Left ventricle myocardium superior (tissue), 1 donor: ENCODE measurements at regions not wholly inside any gene's neighbourhood (a gene's known extent, or its start where the extent isn't known, plus 50 kb on each side); places are given as distances from the start of the nearest gene placed in this dataset.
A peak's percentile ranks its signal among the peaks of the same experiment; 100 is the strongest.
"Not testable (repeated sequence)": the region's sequence is repeated elsewhere in the genome, so short reads cannot be mapped to it uniquely, and the experiment has no call there.

Experiments
- ATAC-seq: fragments of 200-7000 bp; cut with Tn5 transposase; one replicate; pipeline ENCODE4 v1.9.1; 2020; ENCODE audit warnings: mild to moderate bottlenecking, moderate library complexity
- DNase-seq: peaks from one replicate; pipeline ENCODE4 v3.0.0-alpha.2; 2020
- intact Hi-C: fragments of 100-400 bp; cut with micrococcal nuclease; formaldehyde crosslinking; loops from one replicate; pipeline ENCODE4 v1.11.0; 2022
- donor health status: DM: no; HTN: yes; CAD: no; lungs with severe emphysema.

DNA sequence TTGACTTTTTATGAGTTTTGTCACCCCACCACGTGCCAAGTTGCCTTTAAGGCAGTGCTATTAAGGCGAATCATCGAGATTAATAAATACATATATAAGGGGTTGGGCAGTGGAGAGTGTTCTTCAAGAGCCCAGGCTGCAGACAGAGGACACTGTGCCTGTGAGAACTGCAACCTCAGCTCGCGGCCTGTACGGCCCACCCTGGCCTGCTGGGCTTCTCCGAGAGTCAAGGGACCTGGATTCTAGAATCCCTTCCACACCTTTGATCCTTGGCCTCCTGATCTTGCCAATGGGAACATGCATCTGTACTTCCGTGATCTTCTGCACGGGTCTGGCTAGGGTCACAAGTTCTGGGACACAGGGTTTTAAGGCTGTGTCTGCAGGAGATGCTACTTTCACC lies 54.5 kb downstream of the IRX5 start:
- intact Hi-C loops = no loop called here
- ATAC-seq = no peak
- no peak for DNase-seq

DNA sequence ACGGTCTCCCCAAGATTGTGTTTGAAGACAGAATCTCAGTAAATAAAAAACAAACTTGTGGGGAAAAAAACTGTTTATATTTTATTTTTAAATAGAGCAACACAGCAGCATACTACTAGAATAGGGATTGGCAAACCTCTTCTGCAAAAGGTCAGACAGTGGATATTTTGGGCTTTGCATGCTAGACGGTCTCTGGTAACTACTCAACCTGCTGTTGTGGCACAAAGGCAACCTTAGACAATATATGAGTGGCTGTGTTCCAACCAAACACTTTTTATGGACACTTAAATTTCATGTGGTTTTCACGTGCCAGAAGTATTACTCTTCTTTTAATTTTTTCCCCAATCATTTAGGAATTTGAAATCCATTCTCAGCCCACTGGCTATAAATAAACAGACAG lies 55.0 kb downstream of the IRX5 start:
- DNase-seq (no peak), ATAC-seq (peak; percentile 77)

DNA sequence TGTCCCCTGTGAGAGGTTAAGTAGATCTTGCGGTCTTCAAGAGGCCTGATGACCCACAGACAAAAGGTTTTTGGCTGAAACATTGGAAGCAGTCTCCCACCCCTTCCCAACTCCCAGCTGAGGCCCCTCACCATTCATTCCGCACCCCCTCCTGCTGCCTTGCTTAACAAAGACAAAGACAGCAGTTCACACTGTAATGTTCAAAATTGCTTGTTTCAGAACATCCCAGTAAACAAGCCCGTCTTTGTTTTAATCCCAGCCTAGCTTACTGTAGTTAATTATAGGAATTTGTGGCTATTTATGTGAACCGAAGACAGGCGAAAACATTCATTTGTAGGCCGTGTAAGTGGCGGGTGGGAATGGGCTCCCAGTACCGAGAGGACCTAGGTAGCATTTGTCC lies 55.7 kb downstream of the IRX5 start:
- DNase-seq = no peak
- ATAC-seq = no peak
- intact Hi-C loops = no loop called here

More for the DNA sequence above, 55.0 kb downstream of the IRX5 start:
- intact Hi-C loops = no loop called here

DNA sequence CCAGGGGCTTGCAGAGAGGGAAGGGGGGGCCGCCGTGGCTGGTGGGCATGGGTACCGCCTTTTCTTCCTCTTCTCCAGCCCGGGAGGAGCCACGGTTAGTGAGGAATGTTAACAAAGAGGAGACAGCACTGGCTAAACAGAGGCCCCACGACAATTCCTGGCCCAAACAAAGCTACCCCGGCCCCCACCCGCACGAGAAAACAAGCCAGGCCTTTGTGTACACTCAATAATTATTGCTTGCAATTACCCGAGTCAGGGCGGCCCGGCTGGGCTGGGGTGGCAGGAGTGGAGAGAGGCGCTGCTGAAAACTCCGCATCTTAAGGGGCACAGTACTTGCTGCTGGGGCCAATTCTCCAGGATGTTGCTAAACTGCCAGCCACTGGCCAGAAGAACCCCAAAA lies 56.4 kb downstream of the IRX5 start:
- no peak for DNase-seq
- intact Hi-C loops = no loop called here

DNA sequence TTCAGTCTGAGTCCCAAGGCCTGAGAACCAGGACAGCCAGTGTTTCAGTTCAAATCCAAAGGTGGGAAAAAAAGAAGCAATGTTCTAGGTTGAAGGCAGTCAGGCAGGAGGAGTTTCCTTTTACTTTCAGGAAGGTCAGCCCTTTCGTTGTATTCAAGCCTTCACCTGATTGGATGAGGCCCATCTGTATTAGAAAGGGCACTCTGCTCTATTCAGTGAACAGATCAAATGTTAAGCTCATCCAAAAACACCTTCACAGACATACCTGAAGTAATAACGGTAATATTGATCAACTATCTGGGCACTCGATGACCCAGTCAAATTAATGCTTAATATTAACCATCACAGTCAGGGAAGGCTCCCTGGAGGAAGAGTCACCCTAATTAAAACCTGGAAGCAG lies 60.9 kb downstream of the IRX5 start:
- no peak for DNase-seq
- ATAC-seq = no peak

More for the DNA sequence above, 56.4 kb downstream of the IRX5 start:
- ATAC-seq = no peak

DNA sequence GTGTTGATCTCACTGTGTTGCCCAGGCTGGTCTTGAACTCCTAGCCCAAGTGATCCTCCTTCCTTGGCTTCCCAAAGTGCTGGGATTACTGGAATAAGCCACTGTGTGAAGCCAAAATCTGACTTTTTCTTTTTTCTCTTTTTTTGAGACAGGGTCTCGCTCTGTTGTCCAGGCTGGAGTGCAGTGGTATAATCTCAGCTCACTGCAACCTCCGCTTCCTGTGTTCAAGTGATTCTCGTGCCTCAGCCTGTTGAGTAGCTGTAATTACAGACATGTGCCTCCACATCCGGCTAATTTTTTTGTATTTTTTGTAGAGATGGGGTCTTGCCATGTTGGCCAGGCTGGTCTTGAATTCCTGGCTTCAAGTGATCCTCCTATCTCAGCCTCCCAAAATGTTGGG lies 61.3 kb downstream of the IRX5 start:
- intact Hi-C loops, DNase-seq, ATAC-seq: not testable (repeated sequence)

More for the DNA sequence above, 60.9 kb downstream of the IRX5 start:
- intact Hi-C loops = no loop called here

DNA sequence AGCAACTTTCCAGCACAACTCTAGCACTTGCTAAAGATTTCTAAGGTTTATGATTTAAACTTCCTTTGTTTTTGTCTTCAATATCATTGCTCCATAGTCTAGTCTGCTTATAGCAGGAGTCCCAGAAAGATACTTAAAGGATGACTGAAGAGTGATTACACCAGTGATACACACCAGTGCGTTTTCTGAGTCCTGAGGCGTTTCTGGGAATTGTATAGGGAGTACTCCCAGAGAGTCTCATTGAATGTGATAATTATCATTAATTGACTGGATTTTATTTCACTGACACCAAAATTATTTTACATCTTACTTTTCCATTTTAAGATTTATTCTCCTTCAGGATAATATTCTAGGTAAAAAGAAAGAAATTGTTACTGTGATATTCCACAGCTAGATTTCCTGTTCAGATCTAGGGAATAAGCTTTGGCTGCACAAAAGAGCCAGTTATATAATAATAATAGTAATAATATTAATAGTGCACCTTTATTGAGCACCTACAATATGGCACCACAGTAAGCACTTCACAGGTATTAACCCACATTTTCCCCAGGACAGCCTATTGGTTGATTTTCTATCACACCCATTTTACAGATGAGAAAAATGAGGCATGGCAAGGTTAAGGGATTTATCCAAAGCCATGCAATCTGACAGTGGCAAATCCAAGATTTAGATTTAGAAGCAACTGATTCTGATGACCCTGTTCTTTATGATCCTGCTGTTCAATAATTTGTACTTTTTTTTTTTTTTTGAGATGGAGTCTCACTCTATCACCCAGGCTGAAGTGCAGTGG lies 62.6 kb downstream of the IRX5 start:
- DNase-seq = no peak
- intact Hi-C loops = no loop called here
- no peak for ATAC-seq

DNA sequence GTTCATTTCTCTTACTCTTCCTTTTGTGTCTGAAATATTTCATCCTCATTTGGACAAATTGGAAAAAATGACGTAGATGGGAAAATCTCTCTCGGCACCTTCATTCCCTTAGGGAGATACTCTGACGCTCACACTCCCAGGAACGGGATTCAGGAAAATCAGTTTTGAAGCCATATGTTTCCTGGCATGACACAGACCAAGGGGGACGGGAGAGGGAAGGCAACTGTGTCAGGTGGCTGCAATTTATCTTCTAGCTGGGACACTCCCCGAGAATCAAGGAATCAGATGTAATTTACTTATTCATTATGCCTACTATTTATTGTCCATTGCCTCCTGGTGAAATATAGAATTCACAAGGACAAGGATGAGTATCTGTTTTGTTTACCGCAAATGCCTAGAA lies 65.5 kb downstream of the IRX5 start:
- ATAC-seq = no peak
- intact Hi-C loops = no loop called here
- no peak for DNase-seq

DNA sequence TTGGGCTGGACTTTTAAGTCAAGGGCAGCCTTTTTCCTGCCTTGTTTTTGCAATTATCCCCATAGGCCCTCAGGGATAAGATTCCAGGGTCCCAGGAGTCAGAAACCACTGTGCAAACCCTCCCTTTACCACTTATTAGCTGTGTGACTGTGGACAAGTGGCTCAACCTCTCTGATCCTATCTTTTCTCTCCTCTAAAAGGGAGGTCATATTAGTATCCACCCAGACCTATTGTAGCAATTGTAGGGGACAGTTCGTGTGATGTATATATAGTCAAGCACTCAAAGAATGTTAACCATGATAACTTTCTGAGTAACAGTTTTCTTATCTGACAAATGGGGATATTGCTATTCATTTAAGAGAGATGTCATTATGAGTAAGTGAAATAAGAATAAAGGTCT lies 68.2 kb downstream of the IRX5 start:
- intact Hi-C loops = no loop called here
- ATAC-seq (no peak), DNase-seq (no peak)

DNA sequence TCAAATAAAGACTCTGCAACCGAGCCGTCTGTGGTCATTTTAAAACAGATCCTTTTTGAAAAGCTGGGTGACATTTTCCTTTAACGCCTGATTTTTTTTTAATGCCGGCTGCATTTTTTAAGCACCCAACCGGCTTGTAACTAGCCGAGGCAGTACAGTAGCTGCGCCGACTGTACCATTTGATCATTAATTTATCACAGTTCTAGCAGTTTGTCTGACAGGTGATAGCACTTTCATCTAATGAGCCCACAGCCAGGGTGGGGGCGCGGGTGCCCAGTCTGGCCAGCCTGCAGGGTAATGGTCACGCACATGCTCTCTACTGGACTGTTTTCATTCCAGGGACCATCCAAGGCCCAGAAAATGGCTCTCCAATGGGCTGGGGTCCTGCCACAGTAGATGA lies 68.8 kb downstream of the IRX5 start:
- no peak for DNase-seq
- ATAC-seq = no peak
- intact Hi-C loops = no loop called here

DNA sequence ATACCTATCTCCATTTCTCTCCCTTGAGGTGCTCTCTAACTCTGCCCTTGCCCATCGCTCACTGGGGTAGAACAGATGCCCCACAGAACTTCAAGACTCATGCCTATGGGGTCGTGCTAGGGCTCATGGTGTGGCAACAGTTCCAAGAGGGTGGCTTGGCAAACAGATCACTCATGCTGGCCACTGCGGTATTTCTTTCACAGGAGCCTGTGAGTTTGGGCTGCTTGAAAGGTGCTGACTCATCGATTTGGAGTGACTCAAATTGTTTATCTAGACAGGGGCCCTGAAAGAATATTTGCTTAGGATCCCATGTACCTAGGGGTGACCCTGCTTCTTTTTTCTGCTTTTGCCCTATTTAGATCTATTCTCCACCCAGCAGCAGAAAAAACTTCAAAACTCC lies 69.9 kb downstream of the IRX5 start:
- DNase-seq (no peak), ATAC-seq (no peak)
- intact Hi-C loops = no loop called here

DNA sequence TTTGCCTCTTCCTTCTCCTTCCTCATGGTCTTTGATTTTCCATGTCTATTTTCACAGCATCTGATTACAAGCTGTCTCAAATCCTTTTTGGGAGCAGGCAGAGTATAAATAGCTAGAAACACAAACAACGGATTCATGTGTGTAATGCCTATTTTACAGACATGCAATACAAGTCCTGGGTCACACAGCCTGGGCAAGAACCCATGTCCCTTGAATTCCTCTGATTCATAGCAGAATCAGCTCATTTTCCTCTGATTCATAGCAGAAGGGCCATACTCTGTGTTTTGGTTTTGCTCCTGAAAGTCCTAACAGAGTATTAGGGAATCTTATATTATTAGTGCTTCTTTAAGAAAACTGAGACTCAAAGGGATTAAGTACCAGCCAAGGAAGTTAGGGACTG lies 71.3 kb downstream of the IRX5 start:
- intact Hi-C loops = no loop called here
- no peak for DNase-seq
- ATAC-seq = no peak

DNA sequence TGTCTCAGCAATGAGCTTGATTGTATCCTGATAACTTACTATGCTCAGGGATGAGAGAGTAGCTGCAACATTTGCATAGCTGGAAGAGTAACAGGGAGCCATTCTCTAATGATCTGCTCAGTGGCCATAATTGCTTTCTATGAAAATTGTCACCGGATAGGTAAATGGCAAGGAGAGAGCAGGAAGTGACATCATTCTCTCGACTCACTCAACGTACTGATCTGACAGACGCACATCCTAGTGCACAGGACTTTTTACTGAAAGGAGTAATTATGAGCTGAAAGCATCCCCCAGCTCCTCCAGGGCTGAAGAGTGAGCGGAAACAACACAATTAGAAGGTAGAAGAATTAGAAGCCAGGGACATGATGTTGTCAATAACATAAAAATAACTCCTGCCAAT lies 71.8 kb downstream of the IRX5 start:
- intact Hi-C loops = no loop called here
- no peak for DNase-seq

DNA sequence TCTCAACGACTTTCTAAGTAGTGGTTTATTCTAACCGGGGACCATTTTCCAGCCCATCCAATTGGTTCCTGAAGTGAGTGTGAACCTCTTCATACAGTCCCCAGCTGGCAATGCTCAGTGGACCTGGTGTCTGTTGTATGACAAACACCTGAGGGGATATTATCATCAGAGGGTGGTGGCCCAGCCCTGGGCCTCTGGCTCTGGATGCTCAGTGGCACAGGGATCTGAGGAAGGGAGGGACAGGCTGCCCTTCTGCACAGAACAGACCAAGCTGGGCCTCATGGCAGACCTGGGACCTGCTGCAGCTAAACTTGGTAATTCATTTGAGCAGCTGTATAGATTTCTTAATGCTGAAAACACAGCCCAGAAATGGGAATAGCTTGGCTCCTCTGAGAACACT lies 72.6 kb downstream of the IRX5 start:
- DNase-seq = no peak
- intact Hi-C loops = no loop called here
- no peak for ATAC-seq

More for the DNA sequence above, 71.8 kb downstream of the IRX5 start:
- ATAC-seq = no peak

DNA sequence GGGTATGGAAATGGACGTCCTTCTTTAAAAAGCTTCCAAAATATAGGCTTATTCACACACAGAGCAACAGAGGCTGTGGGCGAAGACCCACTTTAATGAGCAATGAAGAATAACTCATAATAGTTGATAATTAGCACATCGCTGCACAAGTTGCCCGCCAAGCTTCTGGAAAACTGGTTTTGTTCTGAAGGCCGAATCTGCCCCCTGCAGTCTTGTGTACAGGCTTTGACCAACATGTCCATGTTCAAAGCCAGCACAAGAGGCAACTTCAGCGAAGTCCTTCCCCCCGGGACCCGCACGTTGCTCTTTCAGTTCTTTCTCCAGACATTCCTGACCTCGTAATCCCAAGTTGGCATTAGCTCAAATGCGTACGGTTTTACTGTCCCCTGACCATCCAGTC lies 73.3 kb downstream of the IRX5 start:
- no peak for ATAC-seq
- intact Hi-C loops = no loop called here
- no peak for DNase-seq

DNA sequence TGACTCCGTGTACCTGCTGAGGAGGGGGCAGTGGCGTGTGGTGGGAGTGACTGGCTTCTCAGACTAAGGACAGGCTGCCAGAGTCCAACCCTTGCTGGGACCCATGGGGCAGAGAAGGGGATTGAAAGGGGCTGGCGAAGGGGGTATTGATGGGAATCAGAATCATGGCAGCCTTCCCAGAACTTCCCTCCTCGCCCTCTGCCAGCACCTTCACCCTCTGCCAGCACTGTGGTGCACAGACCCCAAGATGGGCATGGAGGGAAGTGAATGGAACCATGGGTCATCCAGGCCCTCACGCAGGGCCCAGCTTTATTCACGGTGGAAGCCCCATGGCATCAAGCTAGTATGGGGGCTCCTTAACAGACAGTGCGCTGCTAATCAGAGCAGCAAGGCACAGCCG lies 76.8 kb downstream of the IRX5 start:
- DNase-seq = no peak
- ATAC-seq = no peak
- intact Hi-C loops = no loop called here

DNA sequence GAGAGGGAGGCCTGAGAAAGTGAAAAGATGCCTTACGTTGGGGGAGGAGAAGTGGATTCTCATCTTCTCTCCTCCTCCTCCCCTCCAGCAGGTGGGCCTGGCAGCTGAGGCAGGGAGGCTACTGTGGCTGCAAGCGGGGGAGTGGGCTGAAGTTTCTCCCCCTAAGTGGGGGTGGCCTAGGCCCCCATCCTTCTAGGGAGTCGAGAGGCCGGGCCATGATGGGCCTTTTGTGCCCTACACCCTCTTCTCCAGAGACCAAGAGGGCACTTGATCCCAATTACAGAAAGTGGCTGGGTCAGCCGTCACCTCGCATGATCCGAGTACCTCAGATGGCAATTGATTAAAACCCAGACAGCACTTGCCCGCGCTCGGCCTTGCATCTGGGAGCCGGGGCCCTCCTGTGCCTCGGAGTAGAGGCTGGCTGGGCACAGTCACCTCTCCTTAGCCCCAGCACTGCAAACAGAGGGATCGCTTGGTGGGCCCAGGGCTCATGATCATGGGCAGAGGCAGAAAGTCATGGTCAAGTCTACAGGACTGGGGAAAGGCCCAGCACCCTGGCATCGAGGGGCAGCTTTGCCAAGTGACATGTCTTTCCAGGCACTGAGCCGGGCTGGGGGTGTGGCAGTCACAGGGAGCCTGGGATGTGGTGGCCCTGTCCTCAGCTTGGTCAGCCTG lies 78.3 kb downstream of the IRX5 start:
- ATAC-seq (no peak), DNase-seq (no peak)
- intact Hi-C loops = no loop called here

DNA sequence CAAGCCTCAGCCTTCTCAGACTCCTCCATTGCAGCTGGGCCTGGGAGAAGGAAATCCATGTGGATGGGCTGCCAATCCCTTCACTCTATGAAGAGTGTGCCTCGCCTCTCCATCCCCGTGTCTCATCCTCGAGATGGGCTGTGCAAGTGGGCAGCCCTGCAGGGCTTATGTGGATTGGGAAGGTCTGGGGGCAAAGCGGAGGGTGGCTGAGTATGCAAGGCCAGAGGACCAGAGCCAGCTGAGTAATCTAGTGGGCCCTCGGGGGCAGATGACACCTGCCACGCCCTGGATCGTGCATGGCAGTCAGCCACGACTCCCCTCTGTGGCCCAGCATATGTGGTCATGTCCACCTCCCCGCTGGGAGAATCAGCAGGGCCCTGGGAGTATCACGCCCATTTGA lies 78.9 kb downstream of the IRX5 start:
- no peak for DNase-seq
- intact Hi-C loops = no loop called here
- no peak for ATAC-seq

DNA sequence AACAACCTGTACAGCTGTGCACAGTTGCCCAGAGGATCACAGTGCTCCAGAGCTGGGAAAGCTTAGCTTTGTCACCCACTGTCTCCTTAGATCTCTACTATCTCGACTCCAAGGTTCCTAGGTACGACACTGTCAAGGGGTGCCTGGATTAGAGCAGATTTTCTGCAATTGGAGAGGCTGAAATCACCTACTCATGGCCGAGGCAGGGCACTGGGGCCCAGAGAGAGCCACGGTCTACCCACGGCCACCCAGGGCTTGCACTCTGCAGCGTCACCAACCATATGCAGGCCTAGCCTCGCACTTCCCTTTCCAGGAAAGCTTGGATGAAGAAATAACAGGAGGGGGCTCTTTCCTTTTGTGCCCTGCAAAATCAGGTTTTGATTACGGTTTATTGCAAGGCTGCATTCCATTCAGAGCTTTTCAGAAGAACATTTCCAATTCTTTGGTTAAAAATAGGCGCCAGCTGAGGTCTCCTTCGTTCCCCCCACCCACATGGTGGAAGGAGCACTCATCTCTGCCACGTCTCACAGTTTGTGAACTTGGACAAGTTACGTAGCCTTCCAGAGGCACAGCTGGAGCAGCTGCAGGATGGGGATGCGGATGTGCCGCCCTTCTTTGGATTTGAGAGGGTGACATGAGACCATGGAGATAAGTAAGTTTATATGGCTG lies 80.0 kb downstream of the IRX5 start:
- ATAC-seq = no peak
- intact Hi-C loops = no loop called here
- no peak for DNase-seq

DNA sequence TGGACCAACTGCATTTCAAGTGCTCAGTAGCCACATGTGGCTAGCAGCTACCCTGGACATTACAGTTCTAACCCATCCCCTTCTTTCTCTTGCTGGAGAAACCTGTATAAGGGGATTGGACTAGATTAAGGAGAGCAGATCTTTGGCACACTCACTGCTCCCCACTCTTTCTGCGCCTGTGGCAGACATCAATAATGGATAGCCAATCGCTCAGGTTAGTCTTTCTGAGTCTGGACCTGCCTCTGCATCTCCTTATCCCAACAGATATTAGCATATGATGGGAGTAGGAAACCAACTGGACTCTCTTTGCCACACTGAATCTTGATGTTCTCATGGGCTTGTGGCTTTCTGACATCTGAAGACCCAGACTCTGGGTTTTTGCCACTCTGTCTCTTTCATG lies 81.7 kb downstream of the IRX5 start:
- no peak for ATAC-seq
- no peak for DNase-seq
- intact Hi-C loops = no loop called here

DNA sequence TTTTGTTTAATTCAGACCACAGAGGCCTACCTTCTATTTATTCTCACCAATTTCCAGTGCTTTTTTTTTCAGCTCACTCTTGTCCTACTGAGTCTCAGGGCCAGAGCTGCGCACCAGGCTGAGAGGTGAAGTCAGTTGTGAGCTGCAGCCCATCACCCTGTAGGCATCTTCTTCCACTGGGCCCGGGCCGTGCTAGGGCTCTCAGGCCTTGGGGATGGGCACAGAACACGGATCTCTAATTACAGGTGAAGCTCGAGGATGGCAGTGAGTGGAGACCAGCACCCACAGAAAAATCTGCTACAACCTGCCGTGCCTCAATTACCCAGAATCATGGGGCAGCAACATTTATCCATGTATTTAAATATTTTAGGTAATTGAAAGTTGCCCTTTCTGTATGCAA lies 82.1 kb downstream of the IRX5 start:
- ATAC-seq = no peak
- intact Hi-C loops = no loop called here
- no peak for DNase-seq
